OCI-LY3 (cell line): ENCODE measurements at regions not wholly inside any gene's neighbourhood (a gene's known extent, or its start where the extent isn't known, plus 50 kb on each side); places are given as distances from the start of the nearest gene placed in this dataset.

Experiments used
- CTCF ChIP-seq: fragments of 200-600, 300-600 bp; sonication (generic); IDR thresholded peaks from 2 replicates; pipeline ENCODE4 v1.5.1; 2014; ENCODE audit warnings: antibody characterized with exemption, low read length, low read depth
- EZH2phosphoT487 ChIP-seq: fragments of 200-600 bp; shearing (Covaris generic); IDR thresholded peaks from 2 replicates; pipeline ENCODE4 v1.6.1; 2018; ENCODE audit warnings: antibody characterized with exemption, mixed run types, low read depth

- no peak for TF ChIP-seq CTCF
- TF ChIP-seq EZH2phosphoT487, result no peak
Observed at GRCh38 chr16:79316004-79316458, 284.5 kb downstream of the MAF start.
